HG02840 (cell line): ENCODE measurements at regions not wholly inside any gene's neighbourhood (a gene's known extent, or its start where the extent isn't known, plus 50 kb on each side); places are given as distances from the start of the nearest gene placed in this dataset.

Source experiments
- ATAC-seq: cut with Tn5 transposase; IDR thresholded peaks from one replicate; pipeline ENCODE4 v1.9.1; 2021; ENCODE audit warnings: mild to moderate bottlenecking, moderate library complexity, moderate number of reproducible peaks; ENCODE audit not compliant: unreplicated experiment, low FRiP score

- ATAC-seq, result no peak
Measured at GRCh38 chr15:47364230-47365141, 352.8 kb upstream of the SEMA6D start.

DNA sequence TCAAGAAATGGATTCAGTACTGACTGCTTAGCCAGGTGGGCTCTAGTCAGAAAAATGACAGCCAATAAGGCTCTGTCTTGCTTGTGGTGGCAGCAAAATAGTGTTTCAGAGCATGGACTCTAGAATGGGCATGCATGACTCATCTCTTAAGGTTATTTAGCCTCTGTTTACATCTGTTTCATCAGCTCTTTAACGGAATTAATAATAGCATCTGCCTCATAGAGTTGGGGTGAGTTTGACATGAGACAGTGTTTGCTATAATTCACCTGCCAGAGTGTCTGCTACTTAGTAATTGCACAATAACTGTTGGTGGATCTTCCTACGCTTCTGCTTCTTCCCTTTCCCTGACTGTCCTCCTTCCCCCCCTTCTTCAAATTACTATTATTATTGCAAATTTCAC, 350.4 kb upstream of the SEMA6D start:
- no peak for ATAC-seq

- no peak for ATAC-seq
Measured at GRCh38 chr15:47367726-47368390, 349.4 kb upstream of the SEMA6D start.

DNA sequence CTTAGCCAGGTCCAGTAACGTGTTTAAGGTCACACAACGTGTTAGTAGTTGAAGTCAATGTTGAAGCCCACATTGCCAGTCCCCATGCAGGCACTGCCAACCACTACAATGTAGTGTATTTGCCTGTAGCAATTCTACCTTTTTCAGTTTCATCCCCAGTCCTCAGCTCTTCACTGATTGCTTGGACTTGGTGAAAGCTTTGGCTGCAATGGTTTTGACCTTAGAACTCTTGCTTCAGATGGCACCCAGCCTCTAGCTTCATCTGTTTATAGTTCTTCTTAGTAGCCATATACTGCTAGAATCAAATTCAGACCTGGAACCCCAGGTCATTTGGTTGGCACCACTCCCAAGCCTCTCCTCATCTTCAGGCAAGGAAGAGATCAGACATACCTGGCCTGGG, 345.4 kb upstream of the SEMA6D start:
- ATAC-seq, result no peak

GRCh38 chr15:47374222-47374621, 343.1 kb upstream of the SEMA6D start:
- no peak for ATAC-seq

- no peak for ATAC-seq
Measured at GRCh38 chr15:47376190-47376589, 341.1 kb upstream of the SEMA6D start.

DNA sequence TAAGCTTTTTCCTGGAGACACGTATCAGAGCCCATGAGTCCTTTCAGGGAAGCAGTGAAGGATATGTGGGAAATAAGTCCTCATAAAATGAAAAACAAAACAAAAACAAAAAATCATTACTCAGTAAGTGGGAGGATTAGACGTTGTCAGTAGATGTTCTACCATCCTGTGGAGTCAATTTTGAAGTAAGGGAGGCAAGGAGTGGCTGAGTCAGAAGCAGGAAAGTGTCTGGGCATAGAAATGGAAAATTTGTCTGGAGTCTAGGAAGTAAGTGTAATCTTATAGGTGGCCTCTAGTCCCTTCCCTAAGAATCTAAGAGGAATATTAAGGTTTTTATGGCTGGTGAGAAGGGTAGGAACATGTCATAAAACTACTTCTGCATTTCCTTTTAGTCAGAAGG, 339.8 kb upstream of the SEMA6D start:
- no peak for ATAC-seq

GRCh38 chr15:47378527-47378926, 338.8 kb upstream of the SEMA6D start:
- ATAC-seq, result no peak

- ATAC-seq, result no peak
Measured at GRCh38 chr15:47383102-47383501, 334.2 kb upstream of the SEMA6D start.

DNA sequence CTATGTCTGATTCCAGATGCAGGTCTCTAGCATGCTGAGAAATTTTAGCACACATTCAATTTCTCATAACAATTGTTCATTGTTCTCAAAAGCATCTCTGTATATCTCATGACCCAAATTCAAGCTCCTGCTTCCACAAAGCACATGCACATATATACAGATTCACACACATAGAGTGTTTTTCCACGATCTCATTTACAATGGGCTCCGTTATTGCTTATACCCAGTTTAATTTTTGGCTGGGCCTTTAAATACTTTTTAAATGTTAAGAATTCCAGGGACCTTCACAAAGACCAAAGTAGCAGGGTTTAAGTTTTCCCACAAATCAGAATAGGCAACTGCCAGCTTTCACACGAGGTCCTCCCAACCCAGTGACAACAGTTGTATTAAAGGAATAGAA, 333.5 kb upstream of the SEMA6D start:
- ATAC-seq, result no peak

DNA sequence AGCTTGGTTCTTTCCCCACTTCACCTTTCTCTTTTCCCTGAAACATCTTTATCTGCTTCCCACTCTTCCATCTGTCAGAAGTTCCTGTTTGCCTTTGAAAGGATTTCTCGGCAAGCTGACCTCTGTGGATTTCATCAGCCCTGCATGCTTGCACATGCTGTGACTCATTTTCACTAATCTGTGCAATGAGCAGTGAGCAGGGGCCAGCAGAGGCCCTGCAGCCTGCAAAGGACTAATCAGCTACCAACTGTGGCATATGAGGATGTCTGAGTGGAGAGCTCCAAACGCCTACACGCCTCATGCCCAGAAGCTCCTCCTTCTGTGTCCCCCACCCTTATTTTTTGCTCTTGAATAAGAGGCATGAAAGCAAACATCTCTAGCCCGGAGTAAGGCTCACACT, 333.0 kb upstream of the SEMA6D start:
- no peak for ATAC-seq

- no peak for ATAC-seq
Measured at GRCh38 chr15:47384776-47385175, 332.5 kb upstream of the SEMA6D start.

GRCh38 chr15:47386459-47386858, 330.8 kb upstream of the SEMA6D start:
- no peak for ATAC-seq

GRCh38 chr15:47388299-47388698, 329.0 kb upstream of the SEMA6D start:
- ATAC-seq, result no peak

DNA sequence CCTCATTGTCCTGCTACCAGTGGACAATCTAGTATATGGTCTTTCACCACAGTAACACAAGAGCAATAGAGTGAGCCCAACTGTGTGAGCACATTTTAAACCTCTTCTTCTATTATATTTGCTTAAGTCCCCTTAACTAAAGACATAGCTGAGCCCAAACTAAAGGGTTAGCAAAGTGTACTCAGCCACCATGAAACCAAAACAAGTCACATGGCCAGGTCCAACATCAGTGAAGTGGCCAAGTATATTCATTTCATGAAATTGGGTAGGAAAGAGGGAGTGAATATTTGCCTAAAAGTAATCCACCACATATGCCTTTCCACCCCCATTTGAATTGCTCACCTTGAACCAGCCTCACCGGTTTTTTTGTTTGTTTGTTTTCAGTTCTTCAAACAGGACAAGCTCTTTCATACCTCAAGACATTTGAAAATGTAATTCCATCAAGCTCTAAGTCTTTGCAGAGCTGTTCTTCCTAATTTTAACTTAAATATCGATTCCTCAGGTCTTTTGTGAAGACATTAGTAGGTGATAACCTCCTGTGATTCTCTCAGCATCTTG, 327.0 kb upstream of the SEMA6D start:
- no peak for ATAC-seq

DNA sequence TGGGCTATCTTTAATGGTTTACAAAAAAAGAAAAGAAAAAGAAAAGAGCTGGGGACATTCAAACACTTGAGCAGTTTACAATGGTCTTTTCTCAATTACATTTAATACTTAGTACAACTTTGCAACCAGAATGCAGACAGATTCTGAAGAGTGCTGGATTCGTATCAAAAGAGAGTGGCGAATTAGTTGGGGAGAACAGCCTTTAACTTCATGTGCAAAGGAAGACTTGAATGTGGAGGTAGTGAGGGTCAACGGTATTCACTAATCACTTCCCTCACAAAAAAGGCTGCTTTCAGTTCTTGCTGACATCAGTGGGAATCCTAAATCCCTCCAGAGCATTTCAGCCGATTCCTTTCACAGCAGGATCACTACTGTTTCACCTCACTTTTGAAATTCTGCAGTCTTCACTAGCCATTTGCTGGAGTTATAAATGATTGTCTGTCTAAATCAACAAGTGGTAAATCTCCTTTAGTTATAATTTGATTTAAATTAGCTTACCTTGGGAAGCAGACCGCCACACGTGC, 323.0 kb upstream of the SEMA6D start:
- ATAC-seq, result no peak

GRCh38 chr15:47395076-47395475, 322.2 kb upstream of the SEMA6D start:
- ATAC-seq, result no peak

DNA sequence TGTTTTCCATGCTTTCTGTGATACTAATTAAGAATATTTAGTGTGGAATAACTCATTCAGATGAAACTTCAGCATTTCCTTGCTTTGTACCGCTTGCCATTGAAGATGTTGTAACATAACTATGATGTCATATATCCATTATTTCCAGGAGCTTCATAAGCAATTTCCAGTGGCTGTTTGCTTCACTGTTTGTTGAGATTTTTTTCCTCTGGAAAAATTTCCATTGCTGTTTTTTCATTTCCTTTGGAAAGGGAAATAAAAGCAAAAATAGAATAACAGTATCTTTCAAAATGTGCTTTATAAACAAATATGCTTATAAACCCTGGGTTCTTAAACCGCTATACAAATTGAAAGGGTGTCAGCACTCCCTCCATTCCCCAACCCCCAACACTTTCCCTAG, 319.6 kb upstream of the SEMA6D start:
- no peak for ATAC-seq

DNA sequence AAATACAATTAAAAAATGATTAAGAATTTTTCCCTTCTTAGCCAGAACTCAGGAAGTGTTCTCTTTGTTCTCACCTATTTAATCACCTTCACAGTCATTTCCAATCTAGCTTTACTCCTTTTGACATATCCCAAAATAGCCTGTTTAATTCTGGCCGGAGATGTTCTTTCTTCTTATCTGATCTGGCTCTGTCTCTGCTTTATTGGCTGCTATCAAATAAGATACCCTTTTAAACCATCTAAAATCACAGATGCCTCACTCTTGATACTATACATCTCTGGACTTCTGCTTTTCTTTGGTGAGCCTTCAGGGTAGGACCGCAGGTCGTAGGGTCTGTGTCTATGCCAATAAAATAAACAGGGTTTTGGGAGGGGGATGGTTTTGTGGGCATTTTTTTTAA, 319.2 kb upstream of the SEMA6D start:
- ATAC-seq, result no peak

DNA sequence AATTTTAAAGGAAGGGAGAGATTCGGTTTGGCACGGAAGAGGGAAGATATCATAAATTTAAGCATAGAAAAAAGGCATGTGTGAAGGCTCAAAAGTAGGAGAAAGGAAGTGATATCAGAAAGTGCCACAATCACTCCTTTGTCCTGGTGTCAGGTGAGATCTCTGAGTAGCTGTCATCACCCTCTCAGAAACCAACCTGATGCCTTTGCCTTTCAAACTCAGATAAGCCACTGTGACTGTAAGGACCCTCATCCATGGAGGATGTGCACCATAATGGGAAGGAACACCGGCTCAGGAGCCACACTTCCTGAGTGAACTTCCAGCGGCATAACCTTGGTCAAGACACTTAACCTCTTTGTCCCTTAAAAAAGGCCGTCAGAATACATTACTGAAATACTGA, 318.7 kb upstream of the SEMA6D start:
- no peak for ATAC-seq

- no peak for ATAC-seq
Measured at GRCh38 chr15:47399100-47399499, 318.2 kb upstream of the SEMA6D start.
